Endothelial cell of umbilical vein (primary cell): ENCODE measurements at regions not wholly inside any gene's neighbourhood (a gene's known extent, or its start where the extent isn't known, plus 50 kb on each side); places are given as distances from the start of the nearest gene placed in this dataset.
"Not testable (repeated sequence)": the region's sequence is repeated elsewhere in the genome, so short reads cannot be mapped to it uniquely, and the experiment has no call there.

Experiments
- EZH2 ChIP-seq: IDR thresholded peaks from 2 replicates; pipeline ENCODE4 v1.6.1; 2012; ENCODE audit warnings: borderline replicate concordance, low read depth, mild to moderate bottlenecking, moderate library complexity, low read length, inconsistent platforms; ENCODE audit not compliant: severe bottlenecking
- GATA2 ChIP-seq: IDR thresholded peaks from 2 replicates; pipeline ENCODE4 v1.7.0; 2011; ENCODE audit warnings: low read depth, mild to moderate bottlenecking, moderate library complexity, mixed read lengths, low read length; ENCODE audit not compliant: insufficient read length, insufficient read depth
- JUN ChIP-seq: IDR thresholded peaks from 2 replicates; pipeline ENCODE4 v1.6.1; 2011; ENCODE audit warnings: borderline replicate concordance, low read depth; ENCODE audit not compliant: insufficient read length, insufficient read depth
- MAX ChIP-seq: IDR thresholded peaks from 2 replicates; pipeline ENCODE4 v1.6.1; 2011; ENCODE audit not compliant: insufficient read depth, insufficient read length
- POLR2A ChIP-seq: IDR thresholded peaks from 2 replicates; pipeline ENCODE4 v1.6.1; 2012; ENCODE audit warnings: low read depth, mild to moderate bottlenecking, control low read depth, low read length
- POLR2AphosphoS5 ChIP-seq: IDR thresholded peaks from 2 replicates; pipeline ENCODE4 v1.6.1; 2012; ENCODE audit warnings: low read depth, mild to moderate bottlenecking, control low read depth, low read length, moderate library complexity; ENCODE audit not compliant: insufficient read depth
- TF ChIP-seq, protein P1 (sequence below), 2 donors: IDR thresholded peaks; 1 replicate in 1 of 2; 2 replicates in 1 of 2; pipeline ENCODE4 v1.5.1; 2011; ENCODE audit warnings: low read length in 2 of 2, mild to moderate bottlenecking in 2 of 2, moderate library complexity in 2 of 2, control low read depth in 1 of 2, inconsistent platforms in 1 of 2, low read depth in 1 of 2; ENCODE audit not compliant: insufficient read depth in 1 of 2; ENCODE audit errors: extremely low read depth in 1 of 2

GRCh38 chr7:150003973-150004372 is 130.2 kb downstream of the ATP6V0E2 start:
- TF ChIP-seq, protein P1, sequence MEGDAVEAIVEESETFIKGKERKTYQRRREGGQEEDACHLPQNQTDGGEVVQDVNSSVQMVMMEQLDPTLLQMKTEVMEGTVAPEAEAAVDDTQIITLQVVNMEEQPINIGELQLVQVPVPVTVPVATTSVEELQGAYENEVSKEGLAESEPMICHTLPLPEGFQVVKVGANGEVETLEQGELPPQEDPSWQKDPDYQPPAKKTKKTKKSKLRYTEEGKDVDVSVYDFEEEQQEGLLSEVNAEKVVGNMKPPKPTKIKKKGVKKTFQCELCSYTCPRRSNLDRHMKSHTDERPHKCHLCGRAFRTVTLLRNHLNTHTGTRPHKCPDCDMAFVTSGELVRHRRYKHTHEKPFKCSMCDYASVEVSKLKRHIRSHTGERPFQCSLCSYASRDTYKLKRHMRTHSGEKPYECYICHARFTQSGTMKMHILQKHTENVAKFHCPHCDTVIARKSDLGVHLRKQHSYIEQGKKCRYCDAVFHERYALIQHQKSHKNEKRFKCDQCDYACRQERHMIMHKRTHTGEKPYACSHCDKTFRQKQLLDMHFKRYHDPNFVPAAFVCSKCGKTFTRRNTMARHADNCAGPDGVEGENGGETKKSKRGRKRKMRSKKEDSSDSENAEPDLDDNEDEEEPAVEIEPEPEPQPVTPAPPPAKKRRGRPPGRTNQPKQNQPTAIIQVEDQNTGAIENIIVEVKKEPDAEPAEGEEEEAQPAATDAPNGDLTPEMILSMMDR (IDR thresholded peaks at IDR 0.05; ENCODE audit: extremely low read depth in 1 of 2, insufficient read depth in 1 of 2, low read depth in 1 of 2, low read length in 2 of 2) = not testable (repeated sequence)
- TF ChIP-seq POLR2AphosphoS5, POLR2A, GATA2, JUN, EZH2, MAX: not testable (repeated sequence)
